Pancreas (tissue), 10 donors: ENCODE measurements at regions not wholly inside any gene's neighbourhood (a gene's known extent, or its start where the extent isn't known, plus 50 kb on each side); places are given as distances from the start of the nearest gene placed in this dataset.
A peak's percentile ranks its signal among the peaks of the same experiment; 100 is the strongest.

ENCODE experiments used
- ATAC-seq, 4 donors: fragments of 200-7000 bp; cut with Tn5 transposase; one replicate each; pipeline versions ENCODE4 v1.8.0 to v1.9.1; 2020; ENCODE audit warnings: mild to moderate bottlenecking in 4 of 4, moderate library complexity in 4 of 4
- DNase-seq, 6 donors: peaks; one replicate each; pipeline ENCODE4 v3.0.0-alpha.2; 2020
- FAIRE-seq: peaks from 2 replicates; lab custom pipeline; 2012; peaks lifted over from hg19 to GRCh38; lab: Jason Lieb, UNC
- H3K27ac ChIP-seq, 4 donors: fragments of 200-600 bp; sonication (generic); 1 replicate in 3 of 4; 2 replicates in 1 of 4; pipeline versions ENCODE4 v1.5.0 to v1.8.0; 2020
- H3K27me3 ChIP-seq, 4 donors: fragments of 200-600 bp; one replicate each; pipeline ENCODE4 v1.8.0; 2021
- H3K36me3 ChIP-seq, 3 donors: fragments of 200-600 bp; sonication (generic) in 1 of 3; one replicate each; pipeline versions ENCODE4 v1.5.0 to v1.8.0; 2020 to 2021
- H3K4me1 ChIP-seq, 3 donors: fragments of 200-600 bp; one replicate each; pipeline ENCODE4 v1.8.0; 2021
- H3K4me3 ChIP-seq, 4 donors: fragments of 200-600 bp; sonication (generic) in 2 of 4; one replicate each; pipeline versions ENCODE4 v1.5.0 to v1.8.0; 2020 to 2021
- H3K9me3 ChIP-seq, 4 donors: fragments of 200-600 bp; one replicate each; pipeline ENCODE4 v1.8.0; 2021
- WGBS, 2 donors: extraction: QIAGEN DNeasy Blood & Tissue Kit; methylation state at CpG; one replicate each; pipeline ENCODE4 v1.1.7; 2013; 5-methylcytosine and 5-hydroxymethylcytosine counted together
- intact Hi-C, 3 donors: fragments of 100-400 bp; cut with DNase I; formaldehyde crosslinking; loops; one replicate each; pipeline versions ENCODE4 v1.11.1 to v1.14.2; 2022
- TF ChIP-seq, protein P1 (sequence below), 4 donors: fragments of 200-600 bp; sonication (generic) in 3 of 4; IDR thresholded peaks; one replicate each; pipeline versions ENCODE4 v1.5.0 to v1.8.0; 2021; ENCODE audit warnings: antibody characterized with exemption in 4 of 4
- donor health status: healthy with polysubstance abuse.
- donor health status: DM: no; HTN: no; CAD: no; lungs with moderate emphysema.
- donor health status: DM: no; HTN: no; CAD: no.
- donor health status: control.
- donor health status: control.
- donor health status: Bipolar disorder and iron deficiency.
- donor health status: DM: yes; HTN: yes; CAD: no.
- donor health status: DM: no; HTN: no; CAD: no.
- donor health status: DM: no; HTN: no; CAD: no.
- donor health status: DM: yes; HTN: yes; CAD: no.

DNA sequence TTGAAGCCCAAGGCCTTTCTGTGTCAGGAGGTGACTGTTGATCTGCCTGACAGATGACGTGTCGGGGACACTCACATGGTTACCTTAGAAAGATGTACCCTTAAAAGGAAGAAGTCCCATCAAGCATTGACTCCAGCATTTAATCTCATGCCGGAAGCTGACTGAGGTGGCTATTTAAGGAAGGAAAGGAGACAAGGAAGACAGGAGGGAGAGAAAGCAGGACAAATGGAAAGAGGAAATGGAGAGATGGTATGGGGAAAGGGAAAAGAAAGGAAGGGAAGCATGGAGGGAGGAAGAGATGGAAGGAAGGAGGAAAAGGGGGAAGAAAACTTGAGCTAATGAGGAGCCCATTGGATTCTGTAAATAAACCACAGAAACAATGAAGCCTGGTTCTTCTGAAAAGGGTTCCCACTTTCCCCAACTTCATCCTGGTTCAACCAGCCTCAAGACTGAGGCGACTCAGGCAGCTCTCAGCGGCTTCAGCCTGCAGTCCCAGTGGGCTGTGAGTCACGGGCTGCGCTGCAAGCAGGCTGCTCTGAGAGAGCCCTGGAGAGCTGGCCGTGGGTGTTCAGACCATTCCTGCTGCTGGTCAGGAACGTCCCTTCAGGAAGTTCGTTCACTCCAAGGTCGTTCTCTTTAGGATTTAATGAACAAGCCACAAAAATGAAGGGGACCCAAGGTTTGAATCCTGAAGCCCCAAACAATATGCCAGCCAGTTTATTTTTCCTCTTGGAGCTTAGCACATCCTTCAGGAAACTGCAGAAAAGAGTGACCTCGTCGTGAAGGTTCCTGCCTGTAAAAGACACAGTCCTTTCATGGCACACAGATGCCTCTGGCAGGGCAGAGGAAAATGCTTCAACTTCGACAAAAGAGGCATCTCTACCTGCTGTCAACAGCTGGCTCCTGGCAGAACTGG lies 69.6 kb upstream of the THBS1 start:
- Histone ChIP-seq H3K4me3 (no peak overlapping the region), H3K36me3 (no peaks in the 10 kb centered on the region), H3K9me3 (no peaks in the 10 kb centered on the region), H3K27ac (no peak overlapping the region), H3K27me3 (no peaks in the 10 kb centered on the region), H3K4me1 (no peaks in the 10 kb centered on the region)
- 52 to 61% methylated on average over 14 of the region's 14 CpGs for WGBS, 2 donors
- peak in 3 of 6 donors; percentile 5 to 29 (median 24) for DNase-seq
- intact Hi-C loops, result no loop called here
- TF ChIP-seq, protein P1, sequence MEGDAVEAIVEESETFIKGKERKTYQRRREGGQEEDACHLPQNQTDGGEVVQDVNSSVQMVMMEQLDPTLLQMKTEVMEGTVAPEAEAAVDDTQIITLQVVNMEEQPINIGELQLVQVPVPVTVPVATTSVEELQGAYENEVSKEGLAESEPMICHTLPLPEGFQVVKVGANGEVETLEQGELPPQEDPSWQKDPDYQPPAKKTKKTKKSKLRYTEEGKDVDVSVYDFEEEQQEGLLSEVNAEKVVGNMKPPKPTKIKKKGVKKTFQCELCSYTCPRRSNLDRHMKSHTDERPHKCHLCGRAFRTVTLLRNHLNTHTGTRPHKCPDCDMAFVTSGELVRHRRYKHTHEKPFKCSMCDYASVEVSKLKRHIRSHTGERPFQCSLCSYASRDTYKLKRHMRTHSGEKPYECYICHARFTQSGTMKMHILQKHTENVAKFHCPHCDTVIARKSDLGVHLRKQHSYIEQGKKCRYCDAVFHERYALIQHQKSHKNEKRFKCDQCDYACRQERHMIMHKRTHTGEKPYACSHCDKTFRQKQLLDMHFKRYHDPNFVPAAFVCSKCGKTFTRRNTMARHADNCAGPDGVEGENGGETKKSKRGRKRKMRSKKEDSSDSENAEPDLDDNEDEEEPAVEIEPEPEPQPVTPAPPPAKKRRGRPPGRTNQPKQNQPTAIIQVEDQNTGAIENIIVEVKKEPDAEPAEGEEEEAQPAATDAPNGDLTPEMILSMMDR (IDR thresholded peaks at IDR 0.05), result no peak
- ATAC-seq, result peak in 3 of 4 donors; percentile 59 to 74 (median 64)
- no peak for FAIRE-seq

DNA sequence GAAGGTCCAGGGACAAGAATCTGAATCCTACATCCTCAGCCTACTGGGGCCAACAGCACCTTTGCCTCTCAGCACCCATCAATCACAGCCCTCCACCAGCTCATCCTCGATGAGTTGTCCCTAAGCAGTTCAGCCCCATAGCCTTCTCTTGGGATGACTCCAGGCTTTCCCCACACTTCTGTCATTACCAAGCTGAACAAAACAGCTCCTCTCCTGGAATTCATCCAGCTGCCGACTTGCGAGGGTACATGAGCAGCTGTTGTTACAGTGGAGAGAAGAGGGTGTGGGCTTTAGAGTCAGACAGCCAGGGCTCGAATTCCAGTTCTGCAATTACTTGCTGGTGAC lies 69.0 kb upstream of the THBS1 start:
- no peak for FAIRE-seq
- Histone ChIP-seq H3K27me3 (no peaks in the 10 kb centered on the region), H3K4me3 (no peak overlapping the region), H3K27ac (no peak overlapping the region), H3K9me3 (no peaks in the 10 kb centered on the region), H3K36me3 (no peaks in the 10 kb centered on the region), H3K4me1 (no peaks in the 10 kb centered on the region)
- intact Hi-C loops, result no loop called here
- 28 to 31% methylated on average over 4 of the region's 4 CpGs for WGBS, 2 donors
- no peak for DNase-seq
- TF ChIP-seq, protein P1 (IDR thresholded peaks at IDR 0.05), result no peak
- no peak for ATAC-seq

DNA sequence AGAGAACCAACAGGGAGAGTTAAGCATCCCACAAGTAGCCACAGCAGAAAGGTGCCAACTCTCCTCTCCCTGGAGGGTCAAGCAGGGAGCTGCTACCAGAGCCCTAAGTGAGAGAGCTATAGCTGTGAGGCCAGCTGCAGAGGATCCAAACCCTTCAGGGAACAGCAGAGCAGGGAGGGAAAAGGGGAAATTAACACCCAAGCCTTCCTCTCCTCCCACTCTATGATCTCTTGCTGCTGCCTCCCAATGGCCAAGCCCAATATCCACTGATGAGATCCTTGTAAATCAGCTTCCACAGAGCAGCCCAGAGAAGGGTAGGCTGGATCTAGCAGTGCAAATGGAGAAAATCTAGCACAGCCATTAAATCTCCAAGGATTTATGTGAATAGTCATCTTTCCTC lies 68.2 kb upstream of the THBS1 start:
- ATAC-seq, result no peak
- FAIRE-seq, result no peak

DNA sequence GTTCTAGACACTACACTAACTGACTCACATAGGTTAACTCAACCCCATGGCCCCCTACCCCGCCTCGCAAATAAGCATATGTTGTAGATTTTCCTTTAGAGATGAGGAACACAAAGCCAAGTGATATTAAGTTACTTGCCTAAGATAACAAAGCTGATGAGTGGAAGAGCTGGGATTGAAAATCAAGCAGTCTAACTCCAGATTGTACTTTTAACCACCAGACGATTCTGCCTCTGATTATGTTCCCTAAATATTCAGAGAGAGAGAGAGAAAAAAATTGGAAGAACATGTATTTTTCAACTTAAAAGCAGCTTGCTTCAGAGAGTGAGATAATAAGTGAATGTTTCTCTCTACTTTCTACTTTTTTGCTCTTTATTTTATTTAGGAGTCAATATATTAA lies 66.9 kb upstream of the THBS1 start:
- intact Hi-C loops, result no loop called here
- FAIRE-seq (no peak), DNase-seq (no peak), ATAC-seq (no peak)
- Histone ChIP-seq H3K9me3 (no peaks in the 10 kb centered on the region), H3K27ac (no peak overlapping the region), H3K36me3 (no peaks in the 10 kb centered on the region), H3K27me3 (no peaks in the 10 kb centered on the region), H3K4me3 (no peak overlapping the region), H3K4me1 (no peaks in the 10 kb centered on the region)
- TF ChIP-seq, protein P1 (IDR thresholded peaks at IDR 0.05), result no peak
- 74 to 90% methylated on average over 3 of the region's 3 CpGs for WGBS, 2 donors

More for the DNA sequence above, 68.2 kb upstream of the THBS1 start:
- Histone ChIP-seq H3K27me3 (no peaks in the 10 kb centered on the region), H3K4me3 (no peak overlapping the region), H3K36me3 (no peaks in the 10 kb centered on the region), H3K27ac (no peak overlapping the region), H3K4me1 (no peaks in the 10 kb centered on the region), H3K9me3 (no peaks in the 10 kb centered on the region)
- intact Hi-C loops, result no loop called here
- TF ChIP-seq, protein P1 (IDR thresholded peaks at IDR 0.05), result no peak
- no peak for DNase-seq

DNA sequence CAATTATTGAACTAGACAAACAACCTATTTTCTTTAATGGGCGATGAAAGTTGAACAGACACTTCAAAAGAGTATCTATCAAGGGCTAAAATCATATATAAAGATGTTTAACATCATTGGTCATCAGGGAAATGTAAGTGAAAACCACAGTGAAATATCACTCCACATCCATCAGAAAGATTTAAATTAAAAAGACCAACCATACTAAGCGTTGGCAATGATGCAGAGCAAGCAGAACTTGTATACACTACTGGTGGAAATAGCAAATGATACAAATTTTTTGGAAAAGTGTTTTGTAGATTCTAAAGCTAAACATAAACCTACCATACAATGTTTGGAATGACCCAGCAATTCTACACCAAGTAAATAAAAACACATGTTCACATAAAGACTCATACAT lies 65.9 kb upstream of the THBS1 start:
- TF ChIP-seq, protein P1 (IDR thresholded peaks at IDR 0.05), result no peak
- Histone ChIP-seq H3K4me1 (no peaks in the 10 kb centered on the region), H3K27ac (no peak overlapping the region), H3K36me3 (no peaks in the 10 kb centered on the region), H3K27me3 (no peaks in the 10 kb centered on the region), H3K9me3 (no peaks in the 10 kb centered on the region), H3K4me3 (no peak overlapping the region)
- 96 to 97% methylated on average over 2 of the region's 2 CpGs for WGBS, 2 donors
- FAIRE-seq (no peak), DNase-seq (no peak), ATAC-seq (no peak)
- intact Hi-C loops, result no loop called here
